ENCODE measurements at regions not wholly inside any gene's neighbourhood (a gene's known extent, or its start where the extent isn't known, plus 50 kb on each side); places are given as distances from the start of the nearest gene placed in this dataset.

GRCh38 chr21:17414766-17415165 is 98.1 kb upstream of the CXADR start:
- intact Hi-C loops (cut with micrococcal nuclease) = no loop called here

GRCh38 chr21:17416139-17416538 is 96.7 kb upstream of the CXADR start:
- CTCF ChIA-PET = no interaction called here
- DNase-seq = no peak
- no peak overlapping the region for H3K4me3 Mint-ChIP-seq
- intact Hi-C loops (cut with micrococcal nuclease) = no loop called here
- H3K36me3 Mint-ChIP-seq (ENCODE audit: low read depth) = no peaks in the 10 kb centered on the region
- H3K4me1 Mint-ChIP-seq (ENCODE audit: low read depth) = no peaks in the 10 kb centered on the region
- H3K27ac Mint-ChIP-seq = no peak overlapping the region
- no peaks in the 10 kb centered on the region for H3K9me3 Mint-ChIP-seq
- peaks cover 4% of the 10 kb centered on the region for H3K27me3 Mint-ChIP-seq (ENCODE audit: low read depth)

More at GRCh38 chr21:17414766-17415165, 98.1 kb upstream of the CXADR start:
- H3K27me3 Mint-ChIP-seq (ENCODE audit: low read depth) = peaks cover 4% of the 10 kb centered on the region
- H3K4me3 Mint-ChIP-seq = no peak overlapping the region
- no peak overlapping the region for H3K27ac Mint-ChIP-seq
- no peaks in the 10 kb centered on the region for H3K36me3 Mint-ChIP-seq (ENCODE audit: low read depth)
- DNase-seq = no peak
- CTCF ChIA-PET = interaction anchor here (0.5 to 0.8 kb wide), 2 partner anchors 23 to 278 kb away, joined by 3 read pairs; no protein-coding TSS in a partner anchor
- H3K9me3 Mint-ChIP-seq = no peaks in the 10 kb centered on the region
- H3K4me1 Mint-ChIP-seq (ENCODE audit: low read depth) = no peaks in the 10 kb centered on the region

GRCh38 chr21:17422931-17423330 is 89.9 kb upstream of the CXADR start:
- Mint-ChIP-seq H3K9me3 (no peaks in the 10 kb centered on the region), H3K27ac (no peak overlapping the region), H3K27me3 (ENCODE audit: low read depth) (peaks cover 2% of the 10 kb centered on the region), H3K36me3 (ENCODE audit: low read depth) (no peaks in the 10 kb centered on the region), H3K4me1 (ENCODE audit: low read depth) (no peaks in the 10 kb centered on the region), H3K4me3 (no peak overlapping the region)
- DNase-seq = no peak
- intact Hi-C loops (cut with micrococcal nuclease) = no loop called here
- CTCF ChIA-PET = no interaction called here

GRCh38 chr21:17427157-17427556 is 85.7 kb upstream of the CXADR start:
- peaks cover 2% of the 10 kb centered on the region for H3K27me3 Mint-ChIP-seq (ENCODE audit: low read depth)
- no peaks in the 10 kb centered on the region for H3K4me1 Mint-ChIP-seq (ENCODE audit: low read depth)
- CTCF ChIA-PET = no interaction called here
- DNase-seq = no peak
- no peaks in the 10 kb centered on the region for H3K36me3 Mint-ChIP-seq (ENCODE audit: low read depth)
- H3K4me3 Mint-ChIP-seq = no peak overlapping the region
- H3K27ac Mint-ChIP-seq = no peak overlapping the region
- intact Hi-C loops (cut with micrococcal nuclease) = no loop called here
- no peaks in the 10 kb centered on the region for H3K9me3 Mint-ChIP-seq

GRCh38 chr21:17427831-17428483 is 84.9 kb upstream of the CXADR start:
- H3K36me3 Mint-ChIP-seq (ENCODE audit: low read depth) = no peaks in the 10 kb centered on the region
- intact Hi-C loops (cut with micrococcal nuclease) = no loop called here
- H3K4me3 Mint-ChIP-seq = no peak overlapping the region
- no peaks in the 10 kb centered on the region for H3K9me3 Mint-ChIP-seq
- peaks cover 2% of the 10 kb centered on the region for H3K27me3 Mint-ChIP-seq (ENCODE audit: low read depth)
- CTCF ChIA-PET = no interaction called here
- no peaks in the 10 kb centered on the region for H3K4me1 Mint-ChIP-seq (ENCODE audit: low read depth)
- no peak for DNase-seq
- H3K27ac Mint-ChIP-seq = no peak overlapping the region

- Mint-ChIP-seq H3K9me3 (no peaks in the 10 kb centered on the region), H3K36me3 (ENCODE audit: low read depth) (no peaks in the 10 kb centered on the region), H3K4me1 (ENCODE audit: low read depth) (no peaks in the 10 kb centered on the region), H3K27ac (no peak overlapping the region), H3K27me3 (ENCODE audit: low read depth) (peaks cover 2% of the 10 kb centered on the region), H3K4me3 (no peak overlapping the region)
- intact Hi-C loops (cut with micrococcal nuclease) = no loop called here
- CTCF ChIA-PET = no interaction called here
- no peak for DNase-seq
Observed at GRCh38 chr21:17428484-17428869, 84.4 kb upstream of the CXADR start.

- Mint-ChIP-seq H3K27me3 (ENCODE audit: low read depth) (peaks cover 2% of the 10 kb centered on the region), H3K4me1 (ENCODE audit: low read depth) (no peaks in the 10 kb centered on the region), H3K4me3 (no peak overlapping the region), H3K27ac (no peak overlapping the region), H3K9me3 (no peaks in the 10 kb centered on the region), H3K36me3 (ENCODE audit: low read depth) (no peaks in the 10 kb centered on the region)
- CTCF ChIA-PET = no interaction called here
- intact Hi-C loops (cut with micrococcal nuclease) = no loop called here
- no peak for DNase-seq
Observed at GRCh38 chr21:17428980-17429379, 83.9 kb upstream of the CXADR start.

- intact Hi-C loops (cut with micrococcal nuclease) = no loop called here
- H3K4me3 Mint-ChIP-seq = no peak overlapping the region
- no peaks in the 10 kb centered on the region for H3K36me3 Mint-ChIP-seq (ENCODE audit: low read depth)
- no peaks in the 10 kb centered on the region for H3K9me3 Mint-ChIP-seq
- H3K27ac Mint-ChIP-seq = no peak overlapping the region
- CTCF ChIA-PET = no interaction called here
- H3K27me3 Mint-ChIP-seq (ENCODE audit: low read depth) = peaks cover 2% of the 10 kb centered on the region
- no peaks in the 10 kb centered on the region for H3K4me1 Mint-ChIP-seq (ENCODE audit: low read depth)
- no peak for DNase-seq
Observed at GRCh38 chr21:17429936-17430335, 82.9 kb upstream of the CXADR start.

- intact Hi-C loops (cut with micrococcal nuclease) = no loop called here
- no peak for DNase-seq
- Mint-ChIP-seq H3K27ac (no peak overlapping the region), H3K36me3 (ENCODE audit: low read depth) (no peaks in the 10 kb centered on the region), H3K4me1 (ENCODE audit: low read depth) (no peaks in the 10 kb centered on the region), H3K27me3 (ENCODE audit: low read depth) (no peaks in the 10 kb centered on the region), H3K4me3 (no peak overlapping the region), H3K9me3 (no peaks in the 10 kb centered on the region)
- CTCF ChIA-PET = no interaction called here
Observed at GRCh38 chr21:17432732-17433057, 80.1 kb upstream of the CXADR start.

- no peak overlapping the region for H3K4me3 Mint-ChIP-seq
- H3K27ac Mint-ChIP-seq = no peak overlapping the region
- DNase-seq = no peak
- no peaks in the 10 kb centered on the region for H3K9me3 Mint-ChIP-seq
- no peaks in the 10 kb centered on the region for H3K4me1 Mint-ChIP-seq (ENCODE audit: low read depth)
- intact Hi-C loops (cut with micrococcal nuclease) = no loop called here
- CTCF ChIA-PET = no interaction called here
- H3K27me3 Mint-ChIP-seq (ENCODE audit: low read depth) = no peaks in the 10 kb centered on the region
- no peaks in the 10 kb centered on the region for H3K36me3 Mint-ChIP-seq (ENCODE audit: low read depth)
Observed at GRCh38 chr21:17433730-17434129, 79.1 kb upstream of the CXADR start.

GRCh38 chr21:17435565-17436543 is 77.0 kb upstream of the CXADR start:
- no peaks in the 10 kb centered on the region for H3K9me3 Mint-ChIP-seq
- intact Hi-C loops (cut with micrococcal nuclease) = no loop called here
- H3K4me1 Mint-ChIP-seq (ENCODE audit: low read depth) = no peaks in the 10 kb centered on the region
- no peak overlapping the region for H3K27ac Mint-ChIP-seq
- H3K36me3 Mint-ChIP-seq (ENCODE audit: low read depth) = no peaks in the 10 kb centered on the region
- H3K27me3 Mint-ChIP-seq (ENCODE audit: low read depth) = peaks cover 2% of the 10 kb centered on the region
- no peak overlapping the region for H3K4me3 Mint-ChIP-seq
- no peak for DNase-seq
- CTCF ChIA-PET = interaction anchor here (0.6 to 1.2 kb wide), 2 partner anchors 13 to 78 kb away, joined by 3 to 4 read pairs; no protein-coding TSS in a partner anchor

- Mint-ChIP-seq H3K27me3 (ENCODE audit: low read depth) (peaks cover 9% of the 10 kb centered on the region), H3K9me3 (no peaks in the 10 kb centered on the region), H3K4me3 (no peak overlapping the region), H3K27ac (no peak overlapping the region), H3K36me3 (ENCODE audit: low read depth) (no peaks in the 10 kb centered on the region), H3K4me1 (ENCODE audit: low read depth) (no peaks in the 10 kb centered on the region)
- intact Hi-C loops (cut with micrococcal nuclease) = no loop called here
- DNase-seq = no peak
- CTCF ChIA-PET = interaction anchor here (1.2 kb wide), 1 partner anchor 12 kb away, joined by 3 read pairs; no protein-coding TSS in a partner anchor
Observed at GRCh38 chr21:17436626-17437111, 76.2 kb upstream of the CXADR start.

GRCh38 chr21:17438635-17439034 is 74.2 kb upstream of the CXADR start:
- DNase-seq = no peak
- CTCF ChIA-PET = no interaction called here

More at GRCh38 chr21:17438635-17439034, 74.2 kb upstream of the CXADR start:
- no peak overlapping the region for H3K27ac Mint-ChIP-seq
- peaks cover 11% of the 10 kb centered on the region for H3K27me3 Mint-ChIP-seq (ENCODE audit: low read depth)
- H3K4me1 Mint-ChIP-seq (ENCODE audit: low read depth) = no peaks in the 10 kb centered on the region
- H3K36me3 Mint-ChIP-seq (ENCODE audit: low read depth) = no peaks in the 10 kb centered on the region
- H3K4me3 Mint-ChIP-seq = no peak overlapping the region
- intact Hi-C loops (cut with micrococcal nuclease) = no loop called here
- H3K9me3 Mint-ChIP-seq = no peaks in the 10 kb centered on the region
